Naive thymus-derived CD4-positive, alpha-beta T cell (primary cell): ENCODE measurements at regions not wholly inside any gene's neighbourhood (a gene's known extent, or its start where the extent isn't known, plus 50 kb on each side); places are given as distances from the start of the nearest gene placed in this dataset.

ENCODE experiments used
- ATAC-seq: fragments of 150-1000 bp; cut with Tn5 transposase; 2 replicates; pipeline ENCODE4 v1.10.0; 2021; ENCODE audit warnings: mild to moderate bottlenecking, moderate library complexity
- CTCF ChIA-PET: fragments of 350-600 bp; sonication (Branson Sonifier 250); formaldehyde crosslinking; loops from one replicate; lab custom pipeline; 2021; ENCODE audit warnings: antibody characterized with exemption; lab: Charles Lee
- POLR2A ChIA-PET: fragments of 350-600 bp; sonication (Branson Sonifier 250); formaldehyde crosslinking; loops from one replicate; lab custom pipeline; 2021; ENCODE audit warnings: antibody characterized with exemption, inconsistent platforms; lab: Charles Lee
- DNase-seq, 9 donors: peaks; one replicate each; pipeline versions ENCODE4 v3.0.0 to v3.0.0-alpha.2; 2020 to 2022; ENCODE audit warnings: mixed read lengths in 1 of 9
- H3K27ac ChIP-seq: one replicate; pipeline ENCODE4 v1.7.0; 2013; ENCODE audit warnings: mild to moderate bottlenecking, low read depth, low read length, moderate library complexity
- H3K27me3 ChIP-seq, 2 donors: one replicate each; pipeline ENCODE4 v1.7.0; 2013; ENCODE audit warnings: low read length in 2 of 2, mild to moderate bottlenecking in 2 of 2, moderate library complexity in 2 of 2; ENCODE audit not compliant: control insufficient read depth in 2 of 2, insufficient read depth in 2 of 2
- H3K36me3 ChIP-seq, 3 experiments: 1 replicate in 2 of 3; 2 replicates in 1 of 3; pipeline ENCODE4 v1.7.0; 2013; ENCODE audit warnings: low read length in 3 of 3, mild to moderate bottlenecking in 3 of 3, moderate library complexity in 1 of 3; ENCODE audit not compliant: insufficient read depth in 3 of 3, control insufficient read depth in 2 of 3
- H3K4me1 ChIP-seq, 2 donors: one replicate each; pipeline ENCODE4 v1.7.0; 2013; ENCODE audit warnings: low read length in 2 of 2, mild to moderate bottlenecking in 2 of 2, moderate library complexity in 1 of 2; ENCODE audit not compliant: control insufficient read depth in 2 of 2, insufficient read depth in 2 of 2
- H3K4me3 ChIP-seq: 2 replicates; pipeline ENCODE4 v1.7.0; 2013; ENCODE audit warnings: mild to moderate bottlenecking, low read length
- H3K9me3 ChIP-seq, 3 experiments: 1 replicate in 2 of 3; 2 replicates in 1 of 3; pipeline ENCODE4 v1.7.0; 2013; ENCODE audit warnings: low read length in 3 of 3; ENCODE audit not compliant: control insufficient read depth in 2 of 3
- H3K27ac Mint-ChIP-seq, 9 donors: one replicate each; pipeline ENCODE4 v1.8.0; 2020 to 2022; ENCODE audit warnings: mixed read lengths in 9 of 9, mild to moderate bottlenecking in 8 of 9, moderate library complexity in 5 of 9, inconsistent platforms in 2 of 9
- H3K27me3 Mint-ChIP-seq, 5 donors: one replicate each; pipeline ENCODE4 v1.8.0; 2021 to 2022; ENCODE audit warnings: mixed read lengths in 5 of 5, mild to moderate bottlenecking in 1 of 5
- H3K36me3 Mint-ChIP-seq, 5 donors: one replicate each; pipeline ENCODE4 v1.8.0; 2020 to 2022; ENCODE audit warnings: mixed read lengths in 5 of 5, mild to moderate bottlenecking in 3 of 5, inconsistent platforms in 1 of 5
- H3K4me1 Mint-ChIP-seq, 7 donors: one replicate each; pipeline ENCODE4 v1.8.0; 2020 to 2022; ENCODE audit warnings: mixed read lengths in 7 of 7, mild to moderate bottlenecking in 3 of 7, inconsistent platforms in 1 of 7
- H3K4me3 Mint-ChIP-seq, 10 donors: one replicate each; pipeline ENCODE4 v1.8.0; 2020 to 2022; ENCODE audit warnings: mild to moderate bottlenecking in 10 of 10, mixed read lengths in 10 of 10, moderate library complexity in 6 of 10, inconsistent platforms in 2 of 10
- H3K9me3 Mint-ChIP-seq, 11 donors: one replicate each; pipeline ENCODE4 v1.8.0; 2020 to 2022; ENCODE audit warnings: mixed read lengths in 11 of 11, mild to moderate bottlenecking in 4 of 11, inconsistent platforms in 1 of 11, moderate library complexity in 1 of 11
- intact Hi-C, 2 donors: fragments of 100-400 bp; cut with micrococcal nuclease; formaldehyde crosslinking; loops; one replicate each; pipeline ENCODE4 v1.15.1; 2023

GRCh38 chr22:48827904-48828555, 999.6 kb downstream of the BRD1 start:
- no peak overlapping the region for H3K4me3 Mint-ChIP-seq

GRCh38 chr22:48827268-48827846, 1000.3 kb downstream of the BRD1 start:
- peaks cover 0 to 25% (median 9%) of the 10 kb centered on the region in 11 donors for H3K9me3 Mint-ChIP-seq
- peaks cover 0 to 6% (median 0%) of the 10 kb centered on the region in 3 experiments for H3K9me3 ChIP-seq
- ATAC-seq = no peak
- POLR2A ChIA-PET = no interaction called here
- no peaks in the 10 kb centered on the region for H3K36me3 ChIP-seq
- DNase-seq = no peak
- no peak overlapping the region for H3K4me3 Mint-ChIP-seq
- peaks cover 0 to 33% (median 12%) of the 10 kb centered on the region in 5 donors for H3K27me3 Mint-ChIP-seq
- CTCF ChIA-PET = no interaction called here
- no peaks in the 10 kb centered on the region for H3K27me3 ChIP-seq
- H3K4me1 Mint-ChIP-seq = peaks cover 0 to 8% (median 0%) of the 10 kb centered on the region in 7 donors
- H3K4me1 ChIP-seq = no peaks in the 10 kb centered on the region
- H3K36me3 Mint-ChIP-seq = peaks cover 0 to 5% (median 0%) of the 10 kb centered on the region in 5 donors
- intact Hi-C loops = no loop called here
- no peak overlapping the region for H3K27ac ChIP-seq
- H3K27ac Mint-ChIP-seq = no peak overlapping the region
- H3K4me3 ChIP-seq = no peak overlapping the region

More at GRCh38 chr22:48827904-48828555, 999.6 kb downstream of the BRD1 start:
- H3K4me3 ChIP-seq = no peak overlapping the region
- H3K36me3 ChIP-seq = no peaks in the 10 kb centered on the region
- Mint-ChIP-seq H3K4me1 (peaks cover 0 to 8% (median 0%) of the 10 kb centered on the region in 7 donors), H3K27me3 (peaks cover 0 to 27% (median 14%) of the 10 kb centered on the region in 5 donors), H3K9me3 (peaks cover 0 to 31% (median 10%) of the 10 kb centered on the region in 11 donors), H3K27ac (no peak overlapping the region), H3K36me3 (peaks cover 0 to 5% (median 0%) of the 10 kb centered on the region in 5 donors)
- no peaks in the 10 kb centered on the region for H3K27me3 ChIP-seq
- ChIA-PET CTCF (no interaction called here), POLR2A (no interaction called here)
- peaks cover 0 to 6% (median 0%) of the 10 kb centered on the region in 3 experiments for H3K9me3 ChIP-seq
- no peak for DNase-seq
- no peaks in the 10 kb centered on the region for H3K4me1 ChIP-seq
- H3K27ac ChIP-seq = no peak overlapping the region
- intact Hi-C loops = no loop called here
- ATAC-seq = no peak

- ChIA-PET POLR2A (no interaction called here), CTCF (no interaction called here)
- peaks cover 0 to 8% (median 0%) of the 10 kb centered on the region in 7 donors for H3K4me1 Mint-ChIP-seq
- no peak for ATAC-seq
- peaks cover 0 to 17% (median 7%) of the 10 kb centered on the region in 11 donors for H3K9me3 Mint-ChIP-seq
- no peak overlapping the region for H3K27ac ChIP-seq
- H3K36me3 ChIP-seq = no peaks in the 10 kb centered on the region
- H3K27ac Mint-ChIP-seq = no peak overlapping the region
- intact Hi-C loops = no loop called here
- DNase-seq = peak in 1 of 9 donors; percentile 3
- peaks cover 0 to 4% (median 0%) of the 10 kb centered on the region in 5 donors for H3K36me3 Mint-ChIP-seq
- H3K27me3 ChIP-seq = no peaks in the 10 kb centered on the region
- H3K4me1 ChIP-seq = no peaks in the 10 kb centered on the region
- peaks cover 0 to 33% (median 12%) of the 10 kb centered on the region in 5 donors for H3K27me3 Mint-ChIP-seq
- H3K4me3 ChIP-seq = no peak overlapping the region
- H3K4me3 Mint-ChIP-seq = no peak overlapping the region
- H3K9me3 ChIP-seq = peaks cover 0 to 6% (median 0%) of the 10 kb centered on the region in 3 experiments
Measured at GRCh38 chr22:48826546-48826945, 1001.1 kb downstream of the BRD1 start.

- ChIA-PET POLR2A (no interaction called here), CTCF (no interaction called here)
- H3K36me3 Mint-ChIP-seq = no peaks in the 10 kb centered on the region
- peaks cover 0 to 2% (median 0%) of the 10 kb centered on the region in 3 experiments for H3K9me3 ChIP-seq
- H3K4me1 Mint-ChIP-seq = peaks cover 0 to 8% (median 0%) of the 10 kb centered on the region in 7 donors
- intact Hi-C loops = no loop called here
- ATAC-seq (no peak), DNase-seq (no peak)
- no peak overlapping the region for H3K27ac ChIP-seq
- H3K27me3 ChIP-seq = no peaks in the 10 kb centered on the region
- H3K4me1 ChIP-seq = no peaks in the 10 kb centered on the region
- H3K9me3 Mint-ChIP-seq = peaks cover 0 to 11% (median 4%) of the 10 kb centered on the region in 11 donors
- no peaks in the 10 kb centered on the region for H3K36me3 ChIP-seq
- no peak overlapping the region for H3K4me3 Mint-ChIP-seq
- H3K4me3 ChIP-seq = no peak overlapping the region
- peaks cover 0 to 33% (median 12%) of the 10 kb centered on the region in 5 donors for H3K27me3 Mint-ChIP-seq
- H3K27ac Mint-ChIP-seq = no peak overlapping the region
Measured at GRCh38 chr22:48825802-48826520, 1001.7 kb downstream of the BRD1 start.

GRCh38 chr22:48824712-48825651, 1002.7 kb downstream of the BRD1 start:
- no peaks in the 10 kb centered on the region for H3K36me3 Mint-ChIP-seq

GRCh38 chr22:48823941-48824340, 1003.7 kb downstream of the BRD1 start:
- H3K27me3 Mint-ChIP-seq = peaks cover 0 to 39% (median 11%) of the 10 kb centered on the region in 5 donors
- H3K4me1 Mint-ChIP-seq = peaks cover 0 to 8% (median 0%) of the 10 kb centered on the region in 7 donors
- H3K4me3 Mint-ChIP-seq = no peak overlapping the region
- ChIA-PET CTCF (no interaction called here), POLR2A (no interaction called here)
- H3K27ac Mint-ChIP-seq = no peak overlapping the region
- ATAC-seq = no peak
- H3K36me3 ChIP-seq = no peaks in the 10 kb centered on the region
- no peak overlapping the region for H3K4me3 ChIP-seq
- DNase-seq = no peak
- peaks cover 0 to 1% (median 0%) of the 10 kb centered on the region in 11 donors for H3K9me3 Mint-ChIP-seq
- H3K27me3 ChIP-seq = no peaks in the 10 kb centered on the region
- no peaks in the 10 kb centered on the region for H3K4me1 ChIP-seq
- intact Hi-C loops = no loop called here
- H3K27ac ChIP-seq = no peak overlapping the region
- no peaks in the 10 kb centered on the region for H3K36me3 Mint-ChIP-seq
- H3K9me3 ChIP-seq = no peaks in the 10 kb centered on the region

More at GRCh38 chr22:48824712-48825651, 1002.7 kb downstream of the BRD1 start:
- intact Hi-C loops = no loop called here
- ChIA-PET CTCF (no interaction called here), POLR2A (no interaction called here)
- ATAC-seq (no peak), DNase-seq (no peak)
- no peaks in the 10 kb centered on the region for H3K9me3 ChIP-seq
- Mint-ChIP-seq H3K27ac (no peak overlapping the region), H3K9me3 (peaks cover 0 to 4% (median 1%) of the 10 kb centered on the region in 11 donors), H3K4me3 (no peak overlapping the region), H3K27me3 (peaks cover 0 to 35% (median 12%) of the 10 kb centered on the region in 5 donors), H3K4me1 (peaks cover 0 to 8% (median 0%) of the 10 kb centered on the region in 7 donors)
- no peak overlapping the region for H3K27ac ChIP-seq
- no peaks in the 10 kb centered on the region for H3K27me3 ChIP-seq
- no peak overlapping the region for H3K4me3 ChIP-seq
- no peaks in the 10 kb centered on the region for H3K4me1 ChIP-seq
- H3K36me3 ChIP-seq = no peaks in the 10 kb centered on the region
